Muscle layer of colon (tissue), 2 donors: ENCODE measurements at regions not wholly inside any gene's neighbourhood (a gene's known extent, or its start where the extent isn't known, plus 50 kb on each side); places are given as distances from the start of the nearest gene placed in this dataset.
"Not testable (repeated sequence)": the region's sequence is repeated elsewhere in the genome, so short reads cannot be mapped to it uniquely, and the experiment has no call there.

Source experiments
- H3K27ac ChIP-seq: one replicate; pipeline ENCODE4 v1.7.0; 2013; ENCODE audit warnings: low read depth, mild to moderate bottlenecking, low read length, moderate library complexity
- H3K27me3 ChIP-seq, 2 donors: one replicate each; pipeline ENCODE4 v1.7.0; 2013; ENCODE audit warnings: low read length in 2 of 2, mild to moderate bottlenecking in 2 of 2; ENCODE audit not compliant: insufficient read depth in 2 of 2, control insufficient read depth in 1 of 2
- H3K36me3 ChIP-seq: one replicate; pipeline ENCODE4 v1.7.0; 2013; ENCODE audit warnings: mild to moderate bottlenecking, low read length; ENCODE audit not compliant: insufficient read depth
- H3K4me1 ChIP-seq: one replicate; pipeline ENCODE4 v1.7.0; 2013; ENCODE audit warnings: mild to moderate bottlenecking, low read length; ENCODE audit not compliant: insufficient read depth
- H3K4me3 ChIP-seq, 2 donors: one replicate each; pipeline ENCODE4 v1.7.0; 2013; ENCODE audit warnings: low read length in 2 of 2, low read depth in 1 of 2, mild to moderate bottlenecking in 1 of 2, moderate library complexity in 1 of 2
- H3K9ac ChIP-seq: one replicate; pipeline ENCODE4 v1.7.0; 2013; ENCODE audit warnings: low read length
- H3K9me3 ChIP-seq: one replicate; pipeline ENCODE4 v1.7.0; 2013; ENCODE audit warnings: mild to moderate bottlenecking, low read length
- donor health status: abdominal sarcoma.
- donor health status: Adenocarcinoma of cecum.

GRCh38 chr12:60724984-60725383 lies 1129.2 kb downstream of the SLC16A7 start:
- Histone ChIP-seq H3K4me3 (no peak overlapping the region), H3K27me3 (no peaks in the 10 kb centered on the region), H3K4me1 (no peaks in the 10 kb centered on the region), H3K9me3 (no peaks in the 10 kb centered on the region), H3K9ac (no peak overlapping the region), H3K27ac (no peak overlapping the region), H3K36me3 (no peaks in the 10 kb centered on the region)

GRCh38 chr12:60752589-60752988 lies 1156.8 kb downstream of the SLC16A7 start:
- no peaks in the 10 kb centered on the region for H3K4me1 ChIP-seq
- H3K9me3 ChIP-seq, result no peaks in the 10 kb centered on the region
- H3K27me3 ChIP-seq, result no peaks in the 10 kb centered on the region
- H3K4me3 ChIP-seq, result no peak overlapping the region
- no peaks in the 10 kb centered on the region for H3K36me3 ChIP-seq
- H3K27ac ChIP-seq, result no peak overlapping the region
- H3K9ac ChIP-seq, result no peak overlapping the region

GRCh38 chr12:60758224-60758623 lies 1162.4 kb downstream of the SLC16A7 start:
- no peaks in the 10 kb centered on the region for H3K36me3 ChIP-seq
- no peaks in the 10 kb centered on the region for H3K27me3 ChIP-seq
- H3K4me1 ChIP-seq, result no peaks in the 10 kb centered on the region
- H3K27ac ChIP-seq, result no peak overlapping the region
- no peaks in the 10 kb centered on the region for H3K9me3 ChIP-seq
- H3K9ac ChIP-seq, result no peak overlapping the region
- no peak overlapping the region for H3K4me3 ChIP-seq

GRCh38 chr12:60760965-60761364 lies 1165.1 kb downstream of the SLC16A7 start:
- H3K27me3 ChIP-seq, result no peaks in the 10 kb centered on the region
- no peaks in the 10 kb centered on the region for H3K9me3 ChIP-seq
- no peaks in the 10 kb centered on the region for H3K4me1 ChIP-seq
- no peak overlapping the region for H3K27ac ChIP-seq
- no peaks in the 10 kb centered on the region for H3K36me3 ChIP-seq
- H3K9ac ChIP-seq, result no peak overlapping the region
- no peak overlapping the region for H3K4me3 ChIP-seq

- not testable (repeated sequence) for H3K27me3 ChIP-seq, H3K36me3 ChIP-seq
Observed at GRCh38 chr12:60801166-60801565, 1205.3 kb downstream of the SLC16A7 start.

GRCh38 chr12:60803147-60803546 lies 1207.3 kb downstream of the SLC16A7 start:
- Histone ChIP-seq H3K9ac (no peak overlapping the region), H3K4me1 (no peaks in the 10 kb centered on the region), H3K4me3 (no peak overlapping the region), H3K27me3 (no peaks in the 10 kb centered on the region), H3K36me3 (no peaks in the 10 kb centered on the region), H3K27ac (no peak overlapping the region), H3K9me3 (no peaks in the 10 kb centered on the region)

More at GRCh38 chr12:60801166-60801565, 1205.3 kb downstream of the SLC16A7 start:
- H3K4me3 ChIP-seq, H3K9ac ChIP-seq, H3K4me1 ChIP-seq, H3K27ac ChIP-seq, H3K9me3 ChIP-seq: not testable (repeated sequence)

GRCh38 chr12:60805364-60805763 lies 1209.5 kb downstream of the SLC16A7 start:
- H3K36me3 ChIP-seq, result no peaks in the 10 kb centered on the region
- H3K9ac ChIP-seq, result no peak overlapping the region

GRCh38 chr12:60819794-60820193 lies 1224.0 kb downstream of the SLC16A7 start:
- H3K9me3 ChIP-seq, result no peaks in the 10 kb centered on the region
- no peak overlapping the region for H3K27ac ChIP-seq
- H3K4me3 ChIP-seq, result no peak overlapping the region
- H3K4me1 ChIP-seq, result no peaks in the 10 kb centered on the region
- H3K27me3 ChIP-seq, result no peaks in the 10 kb centered on the region
- H3K9ac ChIP-seq, result no peak overlapping the region
- no peaks in the 10 kb centered on the region for H3K36me3 ChIP-seq

More at GRCh38 chr12:60805364-60805763, 1209.5 kb downstream of the SLC16A7 start:
- Histone ChIP-seq H3K9me3 (no peaks in the 10 kb centered on the region), H3K4me3 (no peak overlapping the region), H3K4me1 (no peaks in the 10 kb centered on the region), H3K27me3 (no peaks in the 10 kb centered on the region), H3K27ac (no peak overlapping the region)

GRCh38 chr12:60822580-60822979 lies 1226.8 kb downstream of the SLC16A7 start:
- no peak overlapping the region for H3K27ac ChIP-seq
- H3K4me3 ChIP-seq, result no peak overlapping the region
- H3K27me3 ChIP-seq, result no peaks in the 10 kb centered on the region
- H3K36me3 ChIP-seq, result no peaks in the 10 kb centered on the region
- no peak overlapping the region for H3K9ac ChIP-seq
- no peaks in the 10 kb centered on the region for H3K4me1 ChIP-seq
- no peaks in the 10 kb centered on the region for H3K9me3 ChIP-seq

GRCh38 chr12:60830381-60830780 lies 1234.6 kb downstream of the SLC16A7 start:
- no peaks in the 10 kb centered on the region for H3K9me3 ChIP-seq
- H3K36me3 ChIP-seq, result no peaks in the 10 kb centered on the region
- H3K9ac ChIP-seq, result no peak overlapping the region
- H3K4me3 ChIP-seq, result no peak overlapping the region
- no peak overlapping the region for H3K27ac ChIP-seq
- H3K4me1 ChIP-seq, result no peaks in the 10 kb centered on the region
- no peaks in the 10 kb centered on the region for H3K27me3 ChIP-seq

- no peaks in the 10 kb centered on the region for H3K27me3 ChIP-seq
- H3K27ac ChIP-seq, result no peak overlapping the region
- H3K4me1 ChIP-seq, result no peaks in the 10 kb centered on the region
- H3K9ac ChIP-seq, result no peak overlapping the region
- no peak overlapping the region for H3K4me3 ChIP-seq
- H3K9me3 ChIP-seq, result no peaks in the 10 kb centered on the region
- H3K36me3 ChIP-seq, result no peaks in the 10 kb centered on the region
Observed at GRCh38 chr12:60832290-60832689, 1236.5 kb downstream of the SLC16A7 start.

- Histone ChIP-seq H3K27ac (no peak overlapping the region), H3K4me3 (no peak overlapping the region), H3K4me1 (no peaks in the 10 kb centered on the region)
Observed at GRCh38 chr12:60834372-60834771, 1238.5 kb downstream of the SLC16A7 start.

More at GRCh38 chr12:60834372-60834771, 1238.5 kb downstream of the SLC16A7 start:
- no peaks in the 10 kb centered on the region for H3K9me3 ChIP-seq
- H3K9ac ChIP-seq, result no peak overlapping the region
- H3K36me3 ChIP-seq, result no peaks in the 10 kb centered on the region
- H3K27me3 ChIP-seq, result no peaks in the 10 kb centered on the region
